Tibial artery (tissue), 4 donors: ENCODE measurements at regions not wholly inside any gene's neighbourhood (a gene's known extent, or its start where the extent isn't known, plus 50 kb on each side); places are given as distances from the start of the nearest gene placed in this dataset.
"Not testable (repeated sequence)": the region's sequence is repeated elsewhere in the genome, so short reads cannot be mapped to it uniquely, and the experiment has no call there.

Experiments
- DNase-seq, 2 donors: peaks; one replicate each; pipeline ENCODE4 v3.0.0-alpha.2; 2019
- H3K27ac ChIP-seq, 2 donors: fragments of 200-600 bp; sonication (generic) in 1 of 2; 1 replicate in 1 of 2; 2 replicates in 1 of 2; pipeline ENCODE4 v1.5.1; 2018 to 2019; ENCODE audit warnings: mild to moderate bottlenecking in 1 of 2
- H3K27me3 ChIP-seq, 2 donors: fragments of 200-600 bp; sonication (generic) in 1 of 2; one replicate each; pipeline versions ENCODE4 v1.5.1 to v1.6.0; 2016 to 2019
- H3K36me3 ChIP-seq, 3 donors: fragments of 200-600 bp; sonication (generic) in 2 of 3; one replicate each; pipeline ENCODE4 v1.5.1; 2016 to 2019; ENCODE audit warnings: mild to moderate bottlenecking in 2 of 3
- H3K4me1 ChIP-seq, 4 donors: fragments of 200-600 bp; sonication (generic) in 2 of 4; 1 replicate in 3 of 4; 2 replicates in 1 of 4; pipeline ENCODE4 v1.5.1; 2016 to 2019
- H3K4me3 ChIP-seq, 2 donors: fragments of 200-600 bp; sonication (generic) in 1 of 2; 1 replicate in 1 of 2; 2 replicates in 1 of 2; pipeline ENCODE4 v1.5.1; 2018 to 2019; ENCODE audit warnings: mild to moderate bottlenecking in 2 of 2
- H3K9me3 ChIP-seq, 3 donors: fragments of 200-600 bp; sonication (generic) in 1 of 3; one replicate each; pipeline ENCODE4 v1.5.1; 2016 to 2019
- CTCF ChIP-seq, 2 experiments: fragments of 200-600 bp in 1 of 2; fragments of 450-650 bp in 1 of 2; IDR thresholded peaks; one replicate each; pipeline ENCODE4 v1.5.1; 2017 to 2019; ENCODE audit warnings: antibody characterized with exemption in 2 of 2, mild to moderate bottlenecking in 1 of 2, moderate library complexity in 1 of 2
- intact Hi-C: fragments of 100-400 bp; cut with DNase I; formaldehyde crosslinking; loops from one replicate; pipeline ENCODE4 v1.15.0; 2023; ENCODE audit warnings: low total_unique reads

DNA sequence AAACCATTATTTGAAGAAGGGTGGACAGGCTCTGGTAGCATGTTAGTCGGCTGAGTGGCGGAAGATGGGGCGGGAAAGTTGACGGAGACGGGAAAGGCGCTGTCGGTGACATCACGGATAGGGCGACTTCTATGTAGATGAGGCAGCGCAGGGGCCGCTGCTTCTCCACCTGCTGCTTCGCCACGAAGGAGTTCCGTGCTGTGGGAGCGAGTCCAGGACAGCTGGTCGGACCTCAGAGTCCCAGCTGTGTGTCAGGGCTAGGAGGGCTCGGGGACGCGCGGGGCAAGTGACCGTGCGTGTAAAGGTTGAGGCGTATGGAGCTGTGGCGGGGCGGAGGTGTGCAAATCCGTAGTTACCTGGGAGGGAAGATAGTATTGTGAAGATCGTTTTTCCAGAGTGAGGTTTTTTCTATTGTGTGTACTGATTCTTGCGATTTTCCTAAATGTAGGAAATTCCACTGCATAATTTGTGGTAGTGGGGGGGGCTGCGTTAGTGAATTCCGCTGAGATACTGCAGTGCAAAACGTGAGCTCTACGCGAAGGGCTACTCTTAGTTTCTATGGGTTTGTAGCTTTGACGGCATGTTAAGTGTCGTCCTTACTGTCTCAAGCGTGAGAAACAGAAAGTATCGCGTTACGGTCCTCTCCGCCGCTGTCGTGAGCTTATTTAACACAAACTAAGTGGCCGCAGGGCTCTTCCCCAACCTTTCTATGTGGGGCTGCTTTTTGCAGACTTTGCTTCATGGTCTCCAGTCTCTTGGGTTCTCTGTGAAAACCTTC, 111.2 kb upstream of the NBPF11 start:
- H3K27ac ChIP-seq: peak overlapping the region; percentile 39 to 48
- peak in 1 of 2 donors; percentile 65 for DNase-seq
- TF ChIP-seq CTCF (IDR thresholded peaks at IDR 0.05): no peak
- no peaks in the 10 kb centered on the region for H3K36me3 ChIP-seq
- H3K27me3 ChIP-seq: no peaks in the 10 kb centered on the region
- H3K4me3 ChIP-seq: peak overlapping the region; percentile 50 to 57
- peaks cover 0 to 12% (median 2%) of the 10 kb centered on the region in 4 donors for H3K4me1 ChIP-seq
- H3K9me3 ChIP-seq: no peaks in the 10 kb centered on the region
- intact Hi-C loops: no loop called here

GRCh38 chr1:148261684-148262083, 109.6 kb upstream of the NBPF11 start:
- H3K36me3 ChIP-seq, H3K9me3 ChIP-seq, H3K27me3 ChIP-seq, H3K4me3 ChIP-seq, DNase-seq, H3K27ac ChIP-seq, intact Hi-C loops: not testable (repeated sequence)
- peaks cover 0 to 12% (median 2%) of the 10 kb centered on the region in 4 donors for H3K4me1 ChIP-seq

DNA sequence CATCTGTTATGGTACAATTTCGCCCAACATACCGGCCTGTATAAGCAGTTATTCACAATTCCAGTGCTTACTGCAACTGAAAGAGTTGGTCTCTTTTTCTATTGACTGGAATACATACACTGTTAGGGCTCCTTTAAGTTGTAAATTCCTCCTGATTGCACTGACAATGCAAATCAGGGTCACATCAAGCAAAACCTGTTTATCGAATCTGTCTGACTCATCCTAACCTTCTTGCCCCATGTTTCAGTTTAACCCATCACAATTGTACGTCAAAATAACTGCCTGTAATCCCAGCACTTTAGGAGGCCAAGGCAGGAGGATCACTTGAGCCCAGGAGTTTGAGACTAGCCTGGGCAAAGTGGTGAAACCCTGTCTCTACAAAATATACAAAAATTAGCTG, 105.8 kb upstream of the NBPF11 start:
- H3K4me3 ChIP-seq, H3K4me1 ChIP-seq, intact Hi-C loops, H3K9me3 ChIP-seq, H3K27ac ChIP-seq, H3K36me3 ChIP-seq, H3K27me3 ChIP-seq, DNase-seq: not testable (repeated sequence)

DNA sequence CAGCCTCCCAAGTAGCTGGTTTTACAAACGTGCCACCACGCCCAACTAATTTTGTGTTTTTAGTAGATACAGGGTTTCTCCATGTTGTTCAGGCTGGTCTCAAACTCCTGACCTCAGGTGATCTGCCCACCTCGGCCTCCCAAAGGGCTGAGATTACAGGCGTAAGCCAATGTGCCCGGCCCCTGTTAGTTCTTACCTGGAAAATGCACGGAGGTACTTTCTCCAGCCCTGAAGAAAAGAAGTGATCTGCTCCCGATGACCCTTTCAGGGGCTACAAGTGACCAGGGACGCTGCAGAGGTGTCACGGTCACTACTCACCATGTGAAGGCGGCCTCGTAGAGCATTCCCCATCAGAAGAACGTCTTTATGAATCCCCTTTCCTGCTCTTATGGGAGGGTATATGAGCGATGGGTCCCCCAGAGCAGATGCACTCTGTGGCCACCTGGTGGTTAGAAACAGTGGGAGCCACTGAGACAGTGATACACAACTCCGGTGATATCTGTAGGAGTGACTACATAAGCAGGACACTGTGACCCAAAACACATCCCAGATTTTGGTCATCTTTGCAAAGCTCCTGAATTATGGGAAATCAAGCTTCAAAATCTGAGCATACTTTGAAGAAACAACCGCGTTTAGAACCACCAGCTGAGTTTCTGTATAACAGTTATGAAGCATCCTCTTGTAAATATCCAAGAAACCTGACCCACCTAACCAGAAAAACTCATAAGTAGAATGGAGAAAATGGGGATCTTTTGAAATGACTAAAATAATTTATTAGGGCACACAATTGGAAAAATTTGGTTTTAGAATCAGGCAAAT, 102.7 kb upstream of the NBPF11 start:
- H3K4me1 ChIP-seq, intact Hi-C loops, H3K27ac ChIP-seq, H3K36me3 ChIP-seq, H3K9me3 ChIP-seq, H3K4me3 ChIP-seq, DNase-seq, H3K27me3 ChIP-seq: not testable (repeated sequence)
- peak; percentile 29 to 47 for TF ChIP-seq CTCF (IDR thresholded peaks at IDR 0.05)

DNA sequence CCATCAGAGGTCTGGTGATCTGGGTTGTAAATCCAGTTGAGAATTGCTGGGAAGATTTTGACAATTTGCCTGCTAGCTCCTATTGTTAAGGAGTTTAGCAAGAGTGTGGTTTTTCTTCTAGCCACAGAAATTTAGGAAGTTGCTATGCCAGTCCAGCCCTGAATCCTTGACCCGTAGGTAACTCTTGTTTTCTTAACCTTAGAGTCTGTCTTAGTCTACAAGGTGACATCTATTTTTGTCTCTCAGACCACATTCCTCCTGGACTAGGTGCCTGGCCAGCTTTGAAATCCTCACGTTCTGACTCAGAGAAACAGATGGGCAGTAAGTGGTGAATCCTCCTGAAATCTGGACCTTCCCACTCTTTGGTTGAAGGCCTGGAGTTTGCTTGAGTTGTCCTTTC, 101.7 kb upstream of the NBPF11 start:
- H3K27ac ChIP-seq, intact Hi-C loops, H3K9me3 ChIP-seq, H3K4me1 ChIP-seq, H3K36me3 ChIP-seq, H3K4me3 ChIP-seq, DNase-seq, H3K27me3 ChIP-seq: not testable (repeated sequence)

- H3K9me3 ChIP-seq, H3K27ac ChIP-seq, H3K36me3 ChIP-seq, H3K4me3 ChIP-seq, DNase-seq, H3K27me3 ChIP-seq, intact Hi-C loops, H3K4me1 ChIP-seq: not testable (repeated sequence)
Measured at GRCh38 chr1:148248798-148249197, 96.7 kb upstream of the NBPF11 start.

- H3K36me3 ChIP-seq, H3K27ac ChIP-seq, H3K9me3 ChIP-seq, H3K4me1 ChIP-seq, intact Hi-C loops, H3K4me3 ChIP-seq, DNase-seq, H3K27me3 ChIP-seq: not testable (repeated sequence)
Measured at GRCh38 chr1:148246258-148246861, 94.3 kb upstream of the NBPF11 start.

GRCh38 chr1:148245843-148246242, 93.8 kb upstream of the NBPF11 start:
- H3K4me1 ChIP-seq, H3K36me3 ChIP-seq, H3K27ac ChIP-seq, H3K4me3 ChIP-seq, DNase-seq, intact Hi-C loops, H3K9me3 ChIP-seq, H3K27me3 ChIP-seq: not testable (repeated sequence)

DNA sequence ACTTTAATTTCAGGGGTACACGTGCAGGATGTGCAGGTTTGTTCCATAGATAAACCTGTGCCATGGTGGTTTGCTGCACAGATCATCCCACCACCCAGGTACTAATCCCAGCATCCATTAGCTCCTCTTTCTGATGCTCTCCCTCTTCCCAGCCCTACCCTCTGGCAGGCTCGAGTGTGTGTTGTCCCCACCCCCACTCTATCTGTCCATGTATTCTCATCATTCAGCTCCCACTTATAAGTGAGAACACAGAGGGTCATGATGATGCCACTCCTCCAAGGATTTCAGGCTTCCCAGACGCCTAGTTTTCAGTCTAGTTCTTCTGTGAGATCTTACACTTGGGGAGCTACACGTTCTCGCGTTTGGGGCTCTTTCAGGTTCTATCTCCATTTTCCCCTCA, 93.4 kb upstream of the NBPF11 start:
- H3K27me3 ChIP-seq, H3K36me3 ChIP-seq, H3K27ac ChIP-seq, intact Hi-C loops, H3K9me3 ChIP-seq, DNase-seq, H3K4me1 ChIP-seq, H3K4me3 ChIP-seq: not testable (repeated sequence)

DNA sequence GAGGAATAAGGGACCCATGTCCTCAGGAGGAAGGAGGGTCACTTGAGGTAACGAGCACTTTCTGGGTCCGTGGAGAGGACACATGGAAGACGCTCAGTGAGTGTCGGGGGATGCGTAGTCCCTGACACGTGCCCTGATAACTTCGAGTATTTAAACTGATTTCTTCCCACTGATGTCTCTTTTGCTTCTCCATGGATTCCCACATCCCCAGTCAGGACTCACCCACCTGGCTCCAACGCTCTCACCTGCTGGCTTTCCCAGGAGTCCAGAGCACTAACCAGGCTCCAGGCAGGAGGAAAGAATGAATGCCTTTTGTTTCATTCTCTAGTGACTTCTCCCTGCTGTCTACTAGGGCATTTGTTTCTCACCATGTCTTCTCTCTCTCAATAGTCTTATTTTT, 81.2 kb upstream of the NBPF11 start:
- H3K36me3 ChIP-seq, intact Hi-C loops, DNase-seq, H3K4me3 ChIP-seq, H3K27me3 ChIP-seq, H3K9me3 ChIP-seq, H3K4me1 ChIP-seq, H3K27ac ChIP-seq: not testable (repeated sequence)

- H3K36me3 ChIP-seq, DNase-seq, H3K9me3 ChIP-seq, H3K27me3 ChIP-seq, intact Hi-C loops, H3K27ac ChIP-seq, H3K4me3 ChIP-seq, H3K4me1 ChIP-seq: not testable (repeated sequence)
Measured at GRCh38 chr1:148228846-148229245, 76.8 kb upstream of the NBPF11 start.
